GM10266 (cell line): ENCODE measurements at regions not wholly inside any gene's neighbourhood (a gene's known extent, or its start where the extent isn't known, plus 50 kb on each side); places are given as distances from the start of the nearest gene placed in this dataset.
"Not testable (repeated sequence)": the region's sequence is repeated elsewhere in the genome, so short reads cannot be mapped to it uniquely, and the experiment has no call there.

Experiments used
- DNase-seq: peaks from one replicate; pipeline ENCODE4 v3.0.0; 2012; ENCODE audit errors: extremely low spot score
- TF ChIP-seq, protein P1 (sequence below): IDR thresholded peaks from 2 replicates; pipeline ENCODE4 v1.5.1; 2012; ENCODE audit warnings: mild to moderate bottlenecking, low read depth; ENCODE audit not compliant: control insufficient read depth, insufficient read depth; ENCODE audit errors: missing control alignments

GRCh38 chr10:35870665-35871310 is 228.7 kb upstream of the FZD8 start:
- no peak for DNase-seq
- TF ChIP-seq, protein P1, sequence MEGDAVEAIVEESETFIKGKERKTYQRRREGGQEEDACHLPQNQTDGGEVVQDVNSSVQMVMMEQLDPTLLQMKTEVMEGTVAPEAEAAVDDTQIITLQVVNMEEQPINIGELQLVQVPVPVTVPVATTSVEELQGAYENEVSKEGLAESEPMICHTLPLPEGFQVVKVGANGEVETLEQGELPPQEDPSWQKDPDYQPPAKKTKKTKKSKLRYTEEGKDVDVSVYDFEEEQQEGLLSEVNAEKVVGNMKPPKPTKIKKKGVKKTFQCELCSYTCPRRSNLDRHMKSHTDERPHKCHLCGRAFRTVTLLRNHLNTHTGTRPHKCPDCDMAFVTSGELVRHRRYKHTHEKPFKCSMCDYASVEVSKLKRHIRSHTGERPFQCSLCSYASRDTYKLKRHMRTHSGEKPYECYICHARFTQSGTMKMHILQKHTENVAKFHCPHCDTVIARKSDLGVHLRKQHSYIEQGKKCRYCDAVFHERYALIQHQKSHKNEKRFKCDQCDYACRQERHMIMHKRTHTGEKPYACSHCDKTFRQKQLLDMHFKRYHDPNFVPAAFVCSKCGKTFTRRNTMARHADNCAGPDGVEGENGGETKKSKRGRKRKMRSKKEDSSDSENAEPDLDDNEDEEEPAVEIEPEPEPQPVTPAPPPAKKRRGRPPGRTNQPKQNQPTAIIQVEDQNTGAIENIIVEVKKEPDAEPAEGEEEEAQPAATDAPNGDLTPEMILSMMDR, result no peak

DNA sequence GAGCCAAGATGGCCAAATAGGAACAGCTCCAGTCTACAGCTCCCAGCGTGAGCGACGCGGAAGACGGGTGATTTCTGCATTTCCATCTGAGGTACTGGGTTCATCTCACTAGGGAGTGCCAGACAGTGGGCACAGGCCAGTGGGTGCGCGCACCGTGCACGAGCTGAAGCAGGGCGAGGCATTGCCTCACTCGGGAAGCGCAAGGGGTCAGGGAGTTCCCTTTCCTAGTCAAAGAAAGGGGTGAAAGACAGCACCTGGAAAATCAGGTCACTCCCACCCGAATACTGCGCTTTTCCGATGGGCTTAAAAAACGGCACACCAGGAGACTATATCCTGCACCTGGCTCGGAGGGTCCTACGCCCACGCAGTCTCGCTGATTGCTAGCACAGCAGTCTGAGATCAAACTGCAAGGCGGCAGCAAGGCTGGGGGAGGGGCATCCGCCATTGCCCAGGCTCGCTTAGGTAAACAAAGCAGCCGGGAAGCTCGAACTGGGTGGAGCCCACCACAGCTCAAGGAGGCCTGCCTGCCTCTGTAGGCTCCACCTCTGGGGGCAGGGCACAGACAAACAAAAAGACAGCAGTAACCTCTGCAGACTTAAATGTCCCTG is 216.7 kb upstream of the FZD8 start:
- not testable (repeated sequence) for DNase-seq

DNA sequence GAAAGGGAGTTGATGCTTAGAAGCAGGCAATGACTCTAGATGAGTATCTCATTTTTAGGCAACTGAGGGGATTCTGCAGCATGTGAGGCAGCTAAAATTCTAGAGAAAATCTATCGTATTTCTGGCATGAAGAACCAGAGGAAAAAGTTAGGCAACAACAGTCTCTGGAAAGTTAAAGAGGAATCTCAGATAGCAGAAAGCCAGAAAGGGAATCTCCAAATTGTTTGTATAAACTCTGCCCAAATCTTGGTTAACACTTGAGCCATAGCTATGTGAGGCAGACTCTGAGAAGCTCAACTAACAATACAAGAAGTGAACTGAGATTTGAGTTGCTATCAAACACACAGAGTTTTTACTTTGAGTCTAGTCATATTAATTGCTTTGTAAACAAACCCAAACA is 215.8 kb upstream of the FZD8 start:
- TF ChIP-seq, protein P1, result no peak
- no peak for DNase-seq

GRCh38 chr10:35855155-35855947 is 213.3 kb upstream of the FZD8 start:
- DNase-seq, result no peak
- TF ChIP-seq, protein P1, result no peak

DNA sequence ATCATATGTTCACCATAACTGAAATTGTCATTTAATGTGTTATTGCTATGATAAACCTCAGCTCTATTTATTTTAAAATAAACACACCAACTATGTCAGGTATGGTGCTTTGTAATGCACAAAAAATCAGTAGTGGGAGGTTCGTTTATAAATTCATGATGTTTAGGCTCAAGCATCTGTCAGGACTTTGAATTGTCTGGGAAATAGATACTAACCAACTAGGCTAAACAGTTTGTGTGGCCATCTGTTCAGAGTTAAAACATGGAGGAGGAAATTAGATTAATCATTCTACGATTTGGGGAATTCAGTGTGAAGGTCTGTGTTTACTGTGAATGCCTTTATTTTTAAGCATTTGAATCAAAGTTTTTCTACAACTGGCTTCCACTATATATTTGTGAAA is 212.6 kb upstream of the FZD8 start:
- no peak for DNase-seq

DNA sequence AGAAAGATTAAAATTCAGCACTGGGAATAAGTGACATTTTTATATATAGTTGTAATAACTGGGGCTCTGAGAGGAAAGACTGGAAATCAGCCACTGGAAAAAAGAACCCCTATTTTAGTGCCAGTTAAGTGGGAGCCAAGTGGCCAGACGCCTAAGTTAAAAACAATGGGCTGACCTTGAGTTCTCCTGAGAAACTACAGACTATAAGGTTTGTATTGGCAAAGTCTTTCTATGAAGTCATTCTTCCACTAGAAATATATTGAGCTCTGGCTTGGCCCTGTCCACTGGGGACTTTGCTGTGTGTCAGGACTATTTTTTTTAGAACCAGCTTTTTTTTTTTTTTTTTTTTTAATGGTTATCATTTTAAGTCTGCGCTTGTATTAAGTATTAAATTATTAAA is 210.6 kb upstream of the FZD8 start:
- TF ChIP-seq, protein P1, result no peak
- DNase-seq, result no peak

More for the DNA sequence above, 212.6 kb upstream of the FZD8 start:
- TF ChIP-seq, protein P1, result no peak

DNA sequence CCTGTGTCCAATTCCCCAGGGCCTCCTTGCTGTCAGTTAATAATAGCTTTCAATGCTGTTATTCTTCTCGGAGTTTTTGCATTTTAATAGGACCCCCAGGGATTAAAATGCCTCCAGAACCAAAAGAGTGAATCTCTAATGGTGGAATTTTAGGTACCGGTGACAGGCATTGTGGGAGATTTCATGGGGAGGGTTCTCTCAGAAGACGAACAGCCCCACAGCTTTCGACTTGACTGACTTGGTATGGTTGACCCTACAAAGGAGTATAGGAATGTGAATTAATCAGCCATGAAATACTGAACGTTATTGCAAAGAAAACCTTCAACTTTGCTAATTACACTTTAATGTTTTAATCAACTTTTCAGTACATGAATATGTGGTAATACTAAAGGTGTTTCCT is 206.3 kb upstream of the FZD8 start:
- TF ChIP-seq, protein P1, result no peak
- no peak for DNase-seq
